Adrenal gland (tissue), 9 donors: ENCODE measurements at regions not wholly inside any gene's neighbourhood (a gene's known extent, or its start where the extent isn't known, plus 50 kb on each side); places are given as distances from the start of the nearest gene placed in this dataset.

Experiments
- DNase-seq, 7 donors: peaks; one replicate each; pipeline ENCODE4 v3.0.0-alpha.2; 2019 to 2020
- H3K27ac ChIP-seq, 5 donors: fragments of 200-600 bp; sonication (generic) in 4 of 5; 1 replicate in 3 of 5; 2 replicates in 2 of 5; pipeline versions ENCODE4 v1.5.1 to v1.8.0; 2016 to 2020; ENCODE audit warnings: mild to moderate bottlenecking in 1 of 5
- H3K27me3 ChIP-seq: fragments of 200-600 bp; 2 replicates; pipeline ENCODE4 v1.8.0; 2021
- H3K36me3 ChIP-seq, 2 donors: fragments of 200-600 bp; replicated peaks in 1 of 2; 1 replicate in 1 of 2; 2 replicates in 1 of 2; pipeline versions ENCODE4 v1.5.1 to v1.8.0; 2018 to 2022
- H3K4me1 ChIP-seq, 2 donors: fragments of 200-600 bp; replicated peaks in 1 of 2; 1 replicate in 1 of 2; 2 replicates in 1 of 2; pipeline versions ENCODE4 v1.5.1 to v1.8.0; 2018 to 2021
- H3K4me3 ChIP-seq, 4 donors: fragments of 200-600 bp; sonication (generic) in 3 of 4; one replicate each; pipeline ENCODE4 v1.5.1; 2016 to 2018
- H3K9me3 ChIP-seq, 3 donors: fragments of 200-600 bp; sonication (generic) in 1 of 3; replicated peaks in 1 of 3; 1 replicate in 2 of 3; 2 replicates in 1 of 3; pipeline versions ENCODE4 v1.5.1 to v1.8.0; 2016 to 2021
- CTCF ChIP-seq, 6 experiments: fragments of 450-650 bp in 4 of 6; fragments of 200-600 bp in 2 of 6; sonication (generic) in 1 of 6; IDR thresholded peaks; 1 replicate in 5 of 6; 2 replicates in 1 of 6; pipeline versions ENCODE4 v1.5.1 to v1.8.0; 2016 to 2021; ENCODE audit warnings: antibody characterized with exemption in 6 of 6, mild to moderate bottlenecking in 2 of 6, moderate library complexity in 1 of 6
- POLR2A ChIP-seq, 2 donors: fragments of 450-650 bp; IDR thresholded peaks; one replicate each; pipeline ENCODE4 v1.6.1; 2017; ENCODE audit warnings: antibody characterized with exemption in 2 of 2, mild to moderate bottlenecking in 2 of 2, moderate library complexity in 1 of 2
- WGBS, 4 donors: extraction: QIAGEN DNeasy Blood & Tissue Kit in 2 of 4; methylation state at CpG; one replicate each; pipeline versions ENCODE4 v1.1.5 to v1.1.7; 2013 to 2017; 5-methylcytosine and 5-hydroxymethylcytosine counted together
- intact Hi-C, 2 donors: fragments of 100-400 bp; cut with DNase I; formaldehyde crosslinking; loops; one replicate each; pipeline versions ENCODE4 v1.14.1 to v1.15.0; 2022 to 2023
- donor health status: healthy with polysubstance abuse.
- donor health status: Bipolar disorder and iron deficiency.
- donor health status: DM: yes; HTN: yes; CAD: no.
- donor health status: DM: no; HTN: no; CAD: no.
- donor health status: DM: no; HTN: no; CAD: no.

GRCh38 chr5:27652505-27652904 lies 614.1 kb upstream of the CDH9 start:
- peak in 2 of 7 donors; percentile 15 to 57 for DNase-seq
- no peaks in the 10 kb centered on the region for H3K4me1 ChIP-seq
- peak in 2 of 6 experiments; percentile 23 to 25 for TF ChIP-seq CTCF (IDR thresholded peaks at IDR 0.05)
- no peak for TF ChIP-seq POLR2A (IDR thresholded peaks at IDR 0.05)

GRCh38 chr5:27639005-27639612 lies 600.7 kb upstream of the CDH9 start:
- 77 to 81% (median 79%) methylated on average over 6 of the region's 6 CpGs for WGBS, 4 donors
- Histone ChIP-seq H3K27me3 (no peaks in the 10 kb centered on the region), H3K4me1 (no peaks in the 10 kb centered on the region), H3K27ac (no peak overlapping the region), H3K4me3 (no peak overlapping the region), H3K9me3 (no peaks in the 10 kb centered on the region), H3K36me3 (no peaks in the 10 kb centered on the region)
- TF ChIP-seq POLR2A (IDR thresholded peaks at IDR 0.05) (no peak), CTCF (IDR thresholded peaks at IDR 0.05) (no peak)
- no peak for DNase-seq
- intact Hi-C loops, result no loop called here

More at GRCh38 chr5:27652505-27652904, 614.1 kb upstream of the CDH9 start:
- no peak overlapping the region for H3K27ac ChIP-seq
- H3K4me3 ChIP-seq, result no peak overlapping the region
- no peaks in the 10 kb centered on the region for H3K9me3 ChIP-seq
- H3K27me3 ChIP-seq, result no peaks in the 10 kb centered on the region
- H3K36me3 ChIP-seq, result no peaks in the 10 kb centered on the region
- WGBS, 4 donors, result 81 to 87% (median 85%) methylated on average over 1 to 4 of the region's 4 CpGs
- intact Hi-C loops, result no loop called here

GRCh38 chr5:27619982-27620381 lies 581.6 kb upstream of the CDH9 start:
- intact Hi-C loops, result no loop called here
- Histone ChIP-seq H3K27ac (no peak overlapping the region), H3K36me3 (no peaks in the 10 kb centered on the region), H3K27me3 (no peaks in the 10 kb centered on the region), H3K4me3 (no peak overlapping the region), H3K4me1 (no peaks in the 10 kb centered on the region), H3K9me3 (no peaks in the 10 kb centered on the region)
- TF ChIP-seq POLR2A (IDR thresholded peaks at IDR 0.05) (no peak), CTCF (IDR thresholded peaks at IDR 0.05) (no peak)
- WGBS, 4 donors, result 76 to 86% (median 81%) methylated on average over 2 of the region's 2 CpGs
- DNase-seq, result no peak

- intact Hi-C loops, result no loop called here
- Histone ChIP-seq H3K4me1 (no peaks in the 10 kb centered on the region), H3K9me3 (peaks cover 0 to 4% (median 0%) of the 10 kb centered on the region in 3 donors), H3K27ac (no peak overlapping the region), H3K4me3 (no peak overlapping the region), H3K27me3 (no peaks in the 10 kb centered on the region), H3K36me3 (no peaks in the 10 kb centered on the region)
- 39 to 66% (median 51%) methylated on average over 3 of the region's 3 CpGs for WGBS, 4 donors
- TF ChIP-seq POLR2A (IDR thresholded peaks at IDR 0.05) (no peak), CTCF (IDR thresholded peaks at IDR 0.05) (no peak)
- no peak for DNase-seq
These were observed 573.8 kb upstream of the CDH9 start for GRCh38 chr5:27612161-27612560.
